Pancreas (tissue), 10 donors: ENCODE measurements at regions not wholly inside any gene's neighbourhood (a gene's known extent, or its start where the extent isn't known, plus 50 kb on each side); places are given as distances from the start of the nearest gene placed in this dataset.

Experiments used
- ATAC-seq, 4 donors: fragments of 200-7000 bp; cut with Tn5 transposase; one replicate each; pipeline versions ENCODE4 v1.8.0 to v1.9.1; 2020; ENCODE audit warnings: mild to moderate bottlenecking in 4 of 4, moderate library complexity in 4 of 4
- DNase-seq, 6 donors: peaks; one replicate each; pipeline ENCODE4 v3.0.0-alpha.2; 2020
- FAIRE-seq: peaks from 2 replicates; lab custom pipeline; 2012; peaks lifted over from hg19 to GRCh38; lab: Jason Lieb, UNC
- H3K27ac ChIP-seq, 4 donors: fragments of 200-600 bp; sonication (generic); 1 replicate in 3 of 4; 2 replicates in 1 of 4; pipeline versions ENCODE4 v1.5.0 to v1.8.0; 2020
- H3K27me3 ChIP-seq, 4 donors: fragments of 200-600 bp; one replicate each; pipeline ENCODE4 v1.8.0; 2021
- H3K36me3 ChIP-seq, 3 donors: fragments of 200-600 bp; sonication (generic) in 1 of 3; one replicate each; pipeline versions ENCODE4 v1.5.0 to v1.8.0; 2020 to 2021
- H3K4me1 ChIP-seq, 3 donors: fragments of 200-600 bp; one replicate each; pipeline ENCODE4 v1.8.0; 2021
- H3K4me3 ChIP-seq, 4 donors: fragments of 200-600 bp; sonication (generic) in 2 of 4; one replicate each; pipeline versions ENCODE4 v1.5.0 to v1.8.0; 2020 to 2021
- H3K9me3 ChIP-seq, 4 donors: fragments of 200-600 bp; one replicate each; pipeline ENCODE4 v1.8.0; 2021
- WGBS, 2 donors: extraction: QIAGEN DNeasy Blood & Tissue Kit; methylation state at CpG; one replicate each; pipeline ENCODE4 v1.1.7; 2013; 5-methylcytosine and 5-hydroxymethylcytosine counted together
- intact Hi-C, 3 donors: fragments of 100-400 bp; cut with DNase I; formaldehyde crosslinking; loops; one replicate each; pipeline versions ENCODE4 v1.11.1 to v1.14.2; 2022
- TF ChIP-seq, protein P1 (sequence below), 4 donors: fragments of 200-600 bp; sonication (generic) in 3 of 4; IDR thresholded peaks; one replicate each; pipeline versions ENCODE4 v1.5.0 to v1.8.0; 2021; ENCODE audit warnings: antibody characterized with exemption in 4 of 4
- donor health status: healthy with polysubstance abuse.
- donor health status: DM: no; HTN: no; CAD: no; lungs with moderate emphysema.
- donor health status: DM: no; HTN: no; CAD: no.
- donor health status: control.
- donor health status: control.
- donor health status: Bipolar disorder and iron deficiency.
- donor health status: DM: yes; HTN: yes; CAD: no.
- donor health status: DM: no; HTN: no; CAD: no.
- donor health status: DM: no; HTN: no; CAD: no.
- donor health status: DM: yes; HTN: yes; CAD: no.

DNA sequence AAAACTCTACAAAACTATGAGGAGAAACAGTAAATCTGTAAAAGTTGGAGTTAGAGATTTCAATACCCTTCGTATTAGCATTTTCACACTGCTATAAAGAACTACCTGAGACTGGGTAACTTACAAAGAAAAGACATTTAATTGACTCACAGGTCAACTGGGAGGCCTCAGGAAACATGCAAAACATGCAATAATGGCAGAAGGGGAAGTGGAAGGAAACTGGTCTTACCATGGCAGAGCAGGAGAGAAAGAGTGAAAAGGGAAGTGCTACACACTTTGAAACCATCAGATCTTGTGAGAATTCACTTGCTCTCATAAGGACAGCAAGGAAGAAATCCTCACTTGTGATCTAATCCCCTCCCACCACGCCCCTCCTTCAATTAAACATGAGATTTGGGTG, 949.9 kb downstream of the TECRL start:
- TF ChIP-seq, protein P1, sequence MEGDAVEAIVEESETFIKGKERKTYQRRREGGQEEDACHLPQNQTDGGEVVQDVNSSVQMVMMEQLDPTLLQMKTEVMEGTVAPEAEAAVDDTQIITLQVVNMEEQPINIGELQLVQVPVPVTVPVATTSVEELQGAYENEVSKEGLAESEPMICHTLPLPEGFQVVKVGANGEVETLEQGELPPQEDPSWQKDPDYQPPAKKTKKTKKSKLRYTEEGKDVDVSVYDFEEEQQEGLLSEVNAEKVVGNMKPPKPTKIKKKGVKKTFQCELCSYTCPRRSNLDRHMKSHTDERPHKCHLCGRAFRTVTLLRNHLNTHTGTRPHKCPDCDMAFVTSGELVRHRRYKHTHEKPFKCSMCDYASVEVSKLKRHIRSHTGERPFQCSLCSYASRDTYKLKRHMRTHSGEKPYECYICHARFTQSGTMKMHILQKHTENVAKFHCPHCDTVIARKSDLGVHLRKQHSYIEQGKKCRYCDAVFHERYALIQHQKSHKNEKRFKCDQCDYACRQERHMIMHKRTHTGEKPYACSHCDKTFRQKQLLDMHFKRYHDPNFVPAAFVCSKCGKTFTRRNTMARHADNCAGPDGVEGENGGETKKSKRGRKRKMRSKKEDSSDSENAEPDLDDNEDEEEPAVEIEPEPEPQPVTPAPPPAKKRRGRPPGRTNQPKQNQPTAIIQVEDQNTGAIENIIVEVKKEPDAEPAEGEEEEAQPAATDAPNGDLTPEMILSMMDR (IDR thresholded peaks at IDR 0.05) = no peak
- 29 to 33% methylated on average over 2 of the region's 2 CpGs for WGBS, 2 donors
- intact Hi-C loops = no loop called here
- FAIRE-seq = no peak
- ATAC-seq = no peak
- H3K27ac ChIP-seq = no peak overlapping the region
- no peaks in the 10 kb centered on the region for H3K4me1 ChIP-seq
- no peaks in the 10 kb centered on the region for H3K36me3 ChIP-seq
- no peak overlapping the region for H3K4me3 ChIP-seq
- DNase-seq = no peak
- H3K27me3 ChIP-seq = no peaks in the 10 kb centered on the region
- no peaks in the 10 kb centered on the region for H3K9me3 ChIP-seq

DNA sequence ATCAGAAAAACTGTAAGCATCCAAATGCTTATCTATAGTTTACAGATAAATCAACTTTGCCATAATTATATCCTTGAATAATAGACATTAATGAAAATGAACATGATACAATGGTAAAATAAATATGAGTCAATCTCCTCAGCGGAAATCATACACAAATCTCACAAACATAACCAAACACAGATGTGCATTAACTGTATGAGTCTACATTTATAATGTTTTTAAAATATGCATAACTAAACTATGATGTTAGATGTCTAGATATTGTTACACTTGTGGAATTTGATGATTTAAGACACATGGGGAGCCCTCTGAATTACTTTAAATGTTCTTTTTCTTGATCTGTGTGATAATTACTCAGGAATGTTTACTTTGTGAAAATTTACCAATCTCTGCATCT, 951.2 kb downstream of the TECRL start:
- H3K27ac ChIP-seq = no peak overlapping the region
- TF ChIP-seq, protein P1 (IDR thresholded peaks at IDR 0.05) = no peak
- H3K4me1 ChIP-seq = no peaks in the 10 kb centered on the region
- DNase-seq (no peak), ATAC-seq (no peak), FAIRE-seq (no peak)
- 47 to 59% methylated on average over 1 of the region's 1 CpG for WGBS, 2 donors
- H3K4me3 ChIP-seq = no peak overlapping the region
- H3K9me3 ChIP-seq = no peaks in the 10 kb centered on the region
- H3K27me3 ChIP-seq = no peaks in the 10 kb centered on the region
- no peaks in the 10 kb centered on the region for H3K36me3 ChIP-seq
- intact Hi-C loops = no loop called here

DNA sequence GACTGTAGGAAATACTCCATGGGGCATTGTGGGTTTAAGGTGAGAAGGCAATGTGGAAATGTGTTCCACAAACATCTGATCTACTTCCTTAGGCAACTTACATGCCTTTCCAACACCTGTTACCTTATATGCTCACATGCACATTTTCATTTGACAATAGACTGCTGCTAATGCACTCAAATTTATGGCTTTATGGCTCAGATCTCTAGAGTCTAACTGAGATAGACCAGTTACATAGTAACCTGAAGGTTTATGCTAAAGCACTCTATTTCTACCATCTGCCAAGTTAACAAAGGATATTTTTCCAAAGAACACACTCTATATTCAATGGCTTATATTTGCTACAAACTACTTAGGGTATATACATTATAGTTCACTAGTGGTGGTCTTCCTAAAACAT, 969.0 kb downstream of the TECRL start:
- FAIRE-seq (no peak), ATAC-seq (no peak), DNase-seq (no peak)
- Histone ChIP-seq H3K27ac (no peak overlapping the region), H3K27me3 (no peaks in the 10 kb centered on the region), H3K9me3 (no peaks in the 10 kb centered on the region), H3K4me1 (no peaks in the 10 kb centered on the region), H3K4me3 (no peak overlapping the region), H3K36me3 (no peaks in the 10 kb centered on the region)
- intact Hi-C loops = no loop called here
- TF ChIP-seq, protein P1 (IDR thresholded peaks at IDR 0.05) = no peak

DNA sequence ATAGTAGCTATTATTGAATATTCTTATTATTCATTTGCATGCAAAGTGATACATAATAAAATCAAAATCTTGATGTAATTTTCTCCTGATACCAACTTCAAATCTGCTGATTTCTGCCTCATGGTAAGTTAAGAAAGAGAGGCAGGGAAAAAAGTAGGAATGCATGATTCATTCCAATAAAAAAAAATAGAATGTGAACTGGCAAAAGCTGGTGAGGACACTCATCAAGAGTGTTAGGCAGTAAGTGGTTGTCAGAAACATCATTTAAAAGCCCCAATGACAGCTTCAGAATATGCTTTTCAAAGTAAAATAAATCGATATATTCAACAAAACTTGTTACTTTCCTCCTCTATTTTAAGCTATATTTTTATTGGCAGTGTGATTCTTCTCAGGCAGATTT, 979.1 kb downstream of the TECRL start:
- Histone ChIP-seq H3K4me3 (no peak overlapping the region), H3K27me3 (no peaks in the 10 kb centered on the region), H3K36me3 (no peaks in the 10 kb centered on the region), H3K9me3 (no peaks in the 10 kb centered on the region), H3K27ac (no peak overlapping the region), H3K4me1 (no peaks in the 10 kb centered on the region)
- TF ChIP-seq, protein P1 (IDR thresholded peaks at IDR 0.05) = no peak
- whole genome bisulfite sequencing, 2 donors = 34 to 36% methylated on average over 1 of the region's 1 CpG
- ATAC-seq (no peak), DNase-seq (no peak), FAIRE-seq (no peak)
- intact Hi-C loops = no loop called here

DNA sequence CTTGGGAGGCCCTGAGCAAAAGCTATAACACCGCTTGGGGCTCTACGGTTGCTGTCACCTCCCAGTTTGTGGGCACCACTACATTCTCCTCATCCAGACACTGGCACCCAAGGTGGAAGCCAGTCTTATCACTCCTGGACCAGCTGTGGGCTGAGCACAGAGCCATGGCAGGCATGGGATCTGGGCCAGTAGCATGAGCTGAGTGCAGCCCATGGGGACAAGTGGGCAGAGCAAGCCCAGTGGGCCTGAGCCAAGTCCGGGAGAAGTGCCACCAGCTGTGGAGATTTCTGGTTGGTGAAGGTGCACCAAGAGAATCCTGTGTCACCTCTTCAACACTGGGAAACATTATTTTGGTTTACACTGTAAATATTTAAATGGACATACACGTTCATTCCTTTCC, 1013.0 kb downstream of the TECRL start:
- no peaks in the 10 kb centered on the region for H3K4me1 ChIP-seq
- TF ChIP-seq, protein P1 (IDR thresholded peaks at IDR 0.05) = no peak
- H3K4me3 ChIP-seq = no peak overlapping the region
- ATAC-seq (no peak), FAIRE-seq (no peak), DNase-seq (no peak)
- H3K27me3 ChIP-seq = no peaks in the 10 kb centered on the region
- H3K27ac ChIP-seq = no peak overlapping the region
- intact Hi-C loops = no loop called here
- H3K36me3 ChIP-seq = no peaks in the 10 kb centered on the region
- no peaks in the 10 kb centered on the region for H3K9me3 ChIP-seq
- WGBS, 2 donors = 55 to 62% methylated on average over 4 of the region's 4 CpGs
